Lower leg skin (tissue), 4 donors: ENCODE measurements at regions not wholly inside any gene's neighbourhood (a gene's known extent, or its start where the extent isn't known, plus 50 kb on each side); places are given as distances from the start of the nearest gene placed in this dataset.
A peak's percentile ranks its signal among the peaks of the same experiment; 100 is the strongest.

Experiments
- DNase-seq, 2 donors: peaks; one replicate each; pipeline ENCODE4 v3.0.0-alpha.2; 2019; ENCODE audit warnings: low spot score in 2 of 2
- H3K4me3 ChIP-seq: fragments of 200-600 bp; sonication (generic); 2 replicates; pipeline ENCODE4 v1.5.1; 2017; ENCODE audit warnings: mild to moderate bottlenecking, low read depth; ENCODE audit not compliant: poor library complexity, severe bottlenecking
- CTCF ChIP-seq, 3 donors: fragments of 450-650 bp; IDR thresholded peaks; one replicate each; pipeline ENCODE4 v1.5.1; 2016; ENCODE audit warnings: antibody characterized with exemption in 3 of 3, mild to moderate bottlenecking in 3 of 3, moderate library complexity in 2 of 3
- POLR2A ChIP-seq, 2 donors: fragments of 450-650 bp; IDR thresholded peaks; one replicate each; pipeline ENCODE4 v1.6.1; 2016 to 2017; ENCODE audit warnings: antibody characterized with exemption in 2 of 2, mild to moderate bottlenecking in 1 of 2, moderate library complexity in 1 of 2
- WGBS, 2 donors: methylation state at CpG; one replicate each; pipeline ENCODE4 v1.1.5; 2018; 5-methylcytosine and 5-hydroxymethylcytosine counted together
- intact Hi-C: fragments of 100-400 bp; cut with DNase I; formaldehyde crosslinking; loops from one replicate; pipeline ENCODE4 v1.15.0; 2023; ENCODE audit warnings: low total_unique reads

GRCh38 chr10:78424723-78425122 is 391.1 kb downstream of the RPS24 start:
- intact Hi-C loops: no loop called here
- peak in 1 of 2 donors; percentile 0 for DNase-seq
- TF ChIP-seq POLR2A (IDR thresholded peaks at IDR 0.05) (no peak), CTCF (IDR thresholded peaks at IDR 0.05) (no peak)
- H3K4me3 ChIP-seq: no peak overlapping the region
- 91 to 93% methylated on average over 1 of the region's 1 CpG for WGBS, 2 donors

GRCh38 chr10:78426181-78426580 is 392.5 kb downstream of the RPS24 start:
- 80 to 91% methylated on average over 3 of the region's 3 CpGs for WGBS, 2 donors
- intact Hi-C loops: no loop called here

GRCh38 chr10:78427497-78428031 is 393.9 kb downstream of the RPS24 start:
- WGBS, 2 donors: 86 to 95% methylated on average over 2 of the region's 2 CpGs
- DNase-seq: peak in 1 of 2 donors; percentile 8
- H3K4me3 ChIP-seq: no peak overlapping the region
- intact Hi-C loops: no loop called here
- TF ChIP-seq CTCF (IDR thresholded peaks at IDR 0.05): no peak
- no peak for TF ChIP-seq POLR2A (IDR thresholded peaks at IDR 0.05)

More at GRCh38 chr10:78426181-78426580, 392.5 kb downstream of the RPS24 start:
- no peak overlapping the region for H3K4me3 ChIP-seq
- TF ChIP-seq CTCF (IDR thresholded peaks at IDR 0.05): no peak
- TF ChIP-seq POLR2A (IDR thresholded peaks at IDR 0.05): no peak
- DNase-seq: peak in 1 of 2 donors; percentile 2

GRCh38 chr10:78428579-78428978 is 394.9 kb downstream of the RPS24 start:
- WGBS, 2 donors: 71 to 95% methylated on average over 2 of the region's 2 CpGs
- TF ChIP-seq POLR2A (IDR thresholded peaks at IDR 0.05) (no peak), CTCF (IDR thresholded peaks at IDR 0.05) (no peak)
- no peak overlapping the region for H3K4me3 ChIP-seq
- DNase-seq: no peak
- intact Hi-C loops: no loop called here

- TF ChIP-seq CTCF (IDR thresholded peaks at IDR 0.05): no peak
- WGBS, 2 donors: 86 to 87% methylated on average over 3 of the region's 3 CpGs
- no peak overlapping the region for H3K4me3 ChIP-seq
- peak in 1 of 2 donors; percentile 12 for DNase-seq
- intact Hi-C loops: no loop called here
Measured at GRCh38 chr10:78429984-78430383, 396.3 kb downstream of the RPS24 start.

GRCh38 chr10:78432583-78432982 is 398.9 kb downstream of the RPS24 start:
- H3K4me3 ChIP-seq: no peak overlapping the region
- WGBS, 2 donors: 73% methylated on average over 2 of the region's 2 CpGs
- intact Hi-C loops: no loop called here
- DNase-seq: peak in 1 of 2 donors; percentile 82
- no peak for TF ChIP-seq POLR2A (IDR thresholded peaks at IDR 0.05)
